ENCODE measurements at regions not wholly inside any gene's neighbourhood (a gene's known extent, or its start where the extent isn't known, plus 50 kb on each side); places are given as distances from the start of the nearest gene placed in this dataset.
"Not testable (repeated sequence)": the region's sequence is repeated elsewhere in the genome, so short reads cannot be mapped to it uniquely, and the experiment has no call there.

DNA sequence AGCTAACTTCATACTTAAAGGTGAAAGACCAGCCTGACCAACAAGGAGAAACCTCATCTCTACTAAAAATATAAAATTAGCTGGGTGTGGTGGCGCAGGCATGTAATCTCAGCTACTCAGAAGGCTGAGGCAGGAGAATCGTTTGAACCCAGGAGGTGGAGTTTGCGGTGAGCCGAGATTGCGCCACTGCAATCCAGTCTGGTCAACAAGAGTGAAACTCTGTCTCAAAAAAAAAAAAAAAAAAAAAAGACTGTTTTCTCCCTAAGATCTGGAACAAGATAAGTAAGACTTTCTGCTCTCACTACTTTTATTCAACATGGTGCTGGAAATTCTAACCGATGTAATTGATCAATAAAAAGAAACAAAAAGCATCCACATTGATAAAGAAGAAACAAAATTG lies 131.9 kb upstream of the GALNT2 start:
- H3K4me1 Mint-ChIP-seq; H3K9me3 Mint-ChIP-seq; H3K36me3 Mint-ChIP-seq (ENCODE audit: low read depth); DNase-seq; intact Hi-C loops (cut with micrococcal nuclease); H3K27ac Mint-ChIP-seq; H3K4me3 Mint-ChIP-seq: not testable (repeated sequence)
- H3K27me3 Mint-ChIP-seq: peaks cover 29% of the 10 kb centered on the region

DNA sequence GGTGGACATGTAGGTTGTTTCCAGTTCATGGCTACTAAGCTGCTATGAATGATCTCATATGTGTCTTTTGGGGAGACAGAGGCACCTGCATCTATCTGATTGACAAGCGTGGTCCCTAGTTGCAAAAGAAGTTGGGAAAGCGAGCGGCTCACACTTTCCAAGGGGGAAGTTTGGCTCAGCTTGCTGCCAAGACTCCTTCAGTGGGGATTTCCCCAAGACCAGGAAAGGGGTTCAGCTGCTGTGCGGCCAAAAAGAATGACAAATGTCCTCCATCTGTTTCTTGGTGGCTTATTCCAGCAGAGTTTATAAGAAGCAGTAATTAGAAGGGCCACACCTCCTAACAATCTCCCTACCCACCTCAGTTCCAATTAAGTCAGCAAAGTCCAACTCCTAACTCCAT lies 128.5 kb upstream of the GALNT2 start:
- Mint-ChIP-seq H3K4me3 (no peak overlapping the region), H3K27ac (no peak overlapping the region), H3K9me3 (no peaks in the 10 kb centered on the region), H3K36me3 (ENCODE audit: low read depth) (no peaks in the 10 kb centered on the region), H3K4me1 (no peaks in the 10 kb centered on the region), H3K27me3 (peaks cover 27% of the 10 kb centered on the region)
- intact Hi-C loops (cut with micrococcal nuclease): no loop called here
- no peak for DNase-seq

DNA sequence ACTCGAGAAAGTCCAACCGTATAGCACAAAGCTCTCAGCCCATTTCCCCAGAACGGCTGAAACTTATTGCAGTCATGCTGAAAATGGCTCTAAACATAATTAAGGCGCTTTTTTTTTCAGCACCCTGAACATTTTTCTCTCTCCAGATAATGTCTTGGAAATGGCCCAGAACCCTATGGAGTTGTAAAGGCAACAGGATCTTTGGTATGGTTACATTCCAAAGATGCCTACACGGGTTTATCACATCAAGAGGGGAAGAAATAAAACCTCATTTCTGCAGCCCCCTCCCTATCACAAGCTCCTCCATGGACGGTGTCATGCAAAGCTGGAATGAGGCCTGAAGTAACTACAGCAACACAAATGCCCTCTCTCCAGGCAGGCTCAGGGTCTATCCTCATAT lies 126.4 kb upstream of the GALNT2 start:
- no peaks in the 10 kb centered on the region for H3K4me1 Mint-ChIP-seq

DNA sequence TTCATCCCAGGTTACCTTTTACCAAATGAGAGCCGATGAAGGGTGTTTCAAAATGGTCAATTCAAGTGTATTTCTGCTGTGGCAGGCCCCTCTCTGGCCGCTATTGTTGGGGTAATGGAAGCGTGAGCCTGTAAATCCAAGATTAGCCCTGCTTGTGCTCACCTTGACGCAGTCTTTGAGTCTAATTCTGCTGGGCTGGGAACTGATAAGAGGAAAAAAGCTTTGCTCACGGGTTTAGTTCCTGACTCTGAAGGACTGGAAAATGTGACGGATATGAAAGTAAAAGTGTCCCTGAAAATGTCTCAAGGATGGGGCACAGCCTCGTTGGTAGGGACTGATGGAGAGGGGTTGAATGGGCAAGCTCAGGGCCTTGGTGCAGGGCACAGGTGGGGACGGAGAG lies 125.9 kb upstream of the GALNT2 start:
- intact Hi-C loops (cut with micrococcal nuclease): no loop called here
- Mint-ChIP-seq H3K27me3 (peaks cover 15% of the 10 kb centered on the region), H3K9me3 (no peaks in the 10 kb centered on the region), H3K36me3 (ENCODE audit: low read depth) (no peaks in the 10 kb centered on the region), H3K4me3 (no peak overlapping the region), H3K27ac (no peak overlapping the region), H3K4me1 (no peaks in the 10 kb centered on the region)
- no peak for DNase-seq

More for the DNA sequence above, 126.4 kb upstream of the GALNT2 start:
- peaks cover 15% of the 10 kb centered on the region for H3K27me3 Mint-ChIP-seq
- intact Hi-C loops (cut with micrococcal nuclease): no loop called here
- no peak for DNase-seq
- no peaks in the 10 kb centered on the region for H3K36me3 Mint-ChIP-seq (ENCODE audit: low read depth)
- no peak overlapping the region for H3K27ac Mint-ChIP-seq
- H3K9me3 Mint-ChIP-seq: no peaks in the 10 kb centered on the region
- no peak overlapping the region for H3K4me3 Mint-ChIP-seq

DNA sequence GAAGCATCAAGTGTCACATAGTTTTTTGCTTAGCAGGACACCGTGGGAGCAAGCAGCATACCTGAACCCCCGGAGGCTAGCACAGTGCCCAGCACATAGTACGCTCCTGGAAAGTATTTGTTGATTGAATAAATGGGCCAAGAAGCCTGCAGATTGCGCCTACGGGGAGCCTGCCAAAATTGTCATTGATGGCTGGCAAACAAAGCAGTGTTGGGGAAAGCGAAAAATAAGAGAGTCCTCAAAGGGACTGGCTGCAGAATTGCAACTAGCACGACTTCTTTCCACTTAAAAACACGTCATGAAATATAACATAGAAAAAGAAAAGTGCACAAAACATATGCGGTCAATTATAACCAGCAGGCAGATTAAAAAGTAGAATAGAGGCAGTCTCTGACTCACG lies 125.2 kb upstream of the GALNT2 start:
- intact Hi-C loops (cut with micrococcal nuclease): no loop called here
- Mint-ChIP-seq H3K27ac (no peak overlapping the region), H3K9me3 (no peaks in the 10 kb centered on the region), H3K4me1 (no peaks in the 10 kb centered on the region), H3K36me3 (ENCODE audit: low read depth) (no peaks in the 10 kb centered on the region), H3K27me3 (peaks cover 12% of the 10 kb centered on the region), H3K4me3 (no peak overlapping the region)
- DNase-seq: no peak

DNA sequence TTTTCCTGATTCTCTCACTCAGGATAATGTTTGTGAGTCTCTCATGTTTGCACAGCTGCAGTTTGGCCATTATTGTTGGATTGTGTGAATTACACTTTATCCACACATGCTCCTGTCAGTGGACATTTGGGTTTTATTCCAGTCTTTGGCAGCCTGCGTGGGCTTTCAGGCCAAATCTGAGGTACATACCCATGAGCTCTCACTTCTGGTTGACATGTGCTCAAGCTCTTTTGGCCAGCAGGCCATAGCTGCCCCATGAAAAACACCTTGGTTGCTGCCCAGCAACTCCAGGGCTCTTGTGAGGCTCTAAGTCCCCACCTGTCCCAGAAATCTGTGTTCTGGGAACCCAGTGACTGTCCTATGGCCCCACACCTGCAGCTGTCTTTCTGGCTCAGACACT lies 124.5 kb upstream of the GALNT2 start:
- intact Hi-C loops (cut with micrococcal nuclease): no loop called here
- H3K36me3 Mint-ChIP-seq (ENCODE audit: low read depth): no peaks in the 10 kb centered on the region
- no peak for DNase-seq

DNA sequence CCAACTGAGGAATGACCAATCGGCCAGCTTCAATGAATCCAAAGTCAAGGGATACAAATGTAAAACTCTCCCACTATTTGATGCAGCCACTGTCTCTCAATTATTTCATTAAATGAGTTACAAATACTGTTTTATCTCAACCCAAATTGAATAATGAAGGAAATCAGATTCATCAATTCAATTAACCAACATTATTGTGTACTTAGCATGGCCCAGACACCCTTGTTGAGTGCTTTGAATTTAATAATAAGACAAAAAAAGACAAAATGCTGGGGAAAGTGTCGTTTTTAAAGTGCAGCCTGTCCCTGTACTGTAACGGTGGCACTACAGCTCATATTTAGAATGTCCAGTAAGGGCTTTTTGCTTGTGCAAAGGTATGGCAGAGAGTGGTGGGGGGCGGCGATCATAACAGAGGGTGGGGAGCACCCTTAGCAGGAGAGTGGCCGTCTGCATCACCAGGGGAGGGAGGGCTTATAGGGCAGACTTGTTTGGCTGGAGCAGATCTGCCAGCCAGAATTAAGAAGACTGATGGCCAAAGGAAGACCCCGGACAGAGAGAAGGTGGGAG lies 123.8 kb upstream of the GALNT2 start:
- H3K36me3 Mint-ChIP-seq (ENCODE audit: low read depth): no peaks in the 10 kb centered on the region
- intact Hi-C loops (cut with micrococcal nuclease): no loop called here
- no peaks in the 10 kb centered on the region for H3K9me3 Mint-ChIP-seq
- no peak for DNase-seq
- no peak overlapping the region for H3K27ac Mint-ChIP-seq
- no peak overlapping the region for H3K4me3 Mint-ChIP-seq
- no peaks in the 10 kb centered on the region for H3K4me1 Mint-ChIP-seq
- H3K27me3 Mint-ChIP-seq: peaks cover 11% of the 10 kb centered on the region

More for the DNA sequence above, 124.5 kb upstream of the GALNT2 start:
- H3K9me3 Mint-ChIP-seq: no peaks in the 10 kb centered on the region
- no peak overlapping the region for H3K4me3 Mint-ChIP-seq
- H3K4me1 Mint-ChIP-seq: no peaks in the 10 kb centered on the region
- H3K27me3 Mint-ChIP-seq: peaks cover 12% of the 10 kb centered on the region
- no peak overlapping the region for H3K27ac Mint-ChIP-seq

DNA sequence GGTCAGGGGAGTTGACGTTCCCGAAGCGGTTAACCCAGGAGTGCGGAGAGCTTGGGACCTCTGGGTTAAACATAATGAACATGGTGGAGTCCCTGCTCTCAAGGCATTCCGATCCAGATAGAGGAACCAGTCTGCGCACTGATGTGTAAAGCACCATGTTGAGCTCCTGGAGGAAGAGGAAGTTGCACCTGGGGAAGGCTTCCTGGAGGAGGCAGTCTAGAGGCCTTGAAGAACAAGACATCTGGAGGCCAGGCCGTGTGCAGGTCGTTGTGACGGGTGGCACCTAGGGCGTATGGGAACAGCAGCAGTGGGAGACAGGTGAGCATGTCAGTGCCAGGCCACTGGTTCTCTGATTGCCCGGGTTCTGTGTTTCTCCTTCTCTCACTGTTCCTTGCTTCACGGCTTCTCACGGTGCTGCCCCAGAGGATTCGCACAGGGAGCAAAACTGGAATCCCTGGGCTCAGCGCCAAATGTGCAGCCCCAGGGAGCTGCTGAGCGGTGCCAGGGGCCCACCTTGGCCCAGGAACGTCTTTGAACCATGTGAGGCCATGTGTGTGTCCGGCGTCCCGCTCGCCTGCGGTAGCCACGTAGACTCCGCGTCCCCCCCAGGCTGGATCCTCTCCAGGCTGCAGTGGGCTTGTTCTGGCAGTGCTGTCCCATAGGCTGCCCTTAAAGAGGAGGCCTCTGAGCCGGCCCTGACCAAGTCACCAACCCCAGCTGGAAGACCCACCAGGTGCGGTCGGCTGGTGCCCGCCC lies 122.9 kb upstream of the GALNT2 start:
- Mint-ChIP-seq H3K27ac (no peak overlapping the region), H3K9me3 (no peaks in the 10 kb centered on the region), H3K4me1 (no peaks in the 10 kb centered on the region), H3K27me3 (peaks cover 10% of the 10 kb centered on the region), H3K4me3 (no peak overlapping the region), H3K36me3 (ENCODE audit: low read depth) (no peaks in the 10 kb centered on the region)
- DNase-seq: no peak
- intact Hi-C loops (cut with micrococcal nuclease): no loop called here

DNA sequence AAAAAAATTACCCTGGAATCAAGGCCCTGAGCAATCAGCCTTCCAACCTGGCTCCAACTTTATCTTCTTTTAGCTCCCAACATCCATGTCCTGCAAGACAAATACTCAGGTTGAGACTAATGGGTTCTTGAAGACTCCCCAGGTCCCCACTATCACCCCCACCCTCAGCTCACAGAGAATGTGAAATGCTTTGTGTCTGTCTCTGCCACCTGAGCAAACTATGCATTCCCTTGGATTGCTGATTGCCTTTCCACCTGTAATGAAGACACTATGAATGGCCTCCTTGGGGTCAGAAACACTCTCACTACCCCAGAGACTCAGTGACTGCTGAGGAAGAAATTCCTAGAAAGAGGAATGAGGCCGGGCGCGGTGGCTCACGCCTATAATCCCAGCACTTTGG lies 121.2 kb upstream of the GALNT2 start:
- H3K27me3 Mint-ChIP-seq: peaks cover 9% of the 10 kb centered on the region
- no peak overlapping the region for H3K4me3 Mint-ChIP-seq
- no peaks in the 10 kb centered on the region for H3K9me3 Mint-ChIP-seq
- H3K36me3 Mint-ChIP-seq (ENCODE audit: low read depth): no peaks in the 10 kb centered on the region
- H3K27ac Mint-ChIP-seq: no peak overlapping the region
- no peaks in the 10 kb centered on the region for H3K4me1 Mint-ChIP-seq
- intact Hi-C loops (cut with micrococcal nuclease): no loop called here
- no peak for DNase-seq

DNA sequence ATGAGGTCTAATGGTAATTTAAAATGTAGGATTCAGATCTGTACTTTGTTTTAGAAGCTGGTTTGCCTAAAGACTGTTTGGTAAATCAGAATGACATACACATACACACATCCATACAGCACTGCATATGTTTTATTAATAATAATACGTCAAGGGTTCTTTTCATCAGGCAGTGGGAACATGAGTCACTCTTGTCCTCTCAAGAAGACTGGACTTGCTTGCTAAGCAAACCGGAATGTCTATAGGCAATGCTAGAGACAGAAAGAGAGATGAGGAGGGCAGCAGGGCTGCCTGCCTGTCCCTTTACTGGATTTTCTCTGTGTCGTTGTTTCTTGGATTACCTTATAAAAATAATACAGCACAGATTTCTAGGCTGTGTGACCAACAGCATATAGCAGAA lies 119.1 kb upstream of the GALNT2 start:
- intact Hi-C loops (cut with micrococcal nuclease): no loop called here
- no peak for DNase-seq
- H3K4me1 Mint-ChIP-seq: no peaks in the 10 kb centered on the region
- no peaks in the 10 kb centered on the region for H3K36me3 Mint-ChIP-seq (ENCODE audit: low read depth)
- H3K27me3 Mint-ChIP-seq: peaks cover 11% of the 10 kb centered on the region
- no peaks in the 10 kb centered on the region for H3K9me3 Mint-ChIP-seq
- H3K4me3 Mint-ChIP-seq: no peak overlapping the region
- H3K27ac Mint-ChIP-seq: no peak overlapping the region

DNA sequence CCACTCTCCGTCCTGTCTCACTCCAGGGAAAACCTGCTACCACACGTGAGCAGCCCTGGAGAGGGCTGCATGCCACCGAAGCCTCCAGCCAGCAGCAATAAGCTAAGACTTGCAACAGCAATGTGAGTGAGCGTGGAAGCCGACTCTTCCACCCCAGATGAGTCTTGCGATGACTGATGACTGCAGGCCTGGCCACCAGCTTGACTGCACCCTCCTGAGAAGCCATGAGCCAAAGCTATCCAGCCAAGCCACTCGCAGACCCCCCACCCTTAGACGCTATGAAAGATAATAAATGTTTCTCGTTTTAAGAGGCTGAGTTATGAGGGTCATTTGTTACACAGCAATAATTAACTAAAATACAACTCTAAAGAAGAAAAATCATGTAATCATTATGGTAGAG lies 118.6 kb upstream of the GALNT2 start:
- Mint-ChIP-seq H3K27me3 (peaks cover 10% of the 10 kb centered on the region), H3K9me3 (no peaks in the 10 kb centered on the region), H3K27ac (no peak overlapping the region), H3K4me1 (peaks cover 2% of the 10 kb centered on the region), H3K36me3 (ENCODE audit: low read depth) (no peaks in the 10 kb centered on the region), H3K4me3 (no peak overlapping the region)
- intact Hi-C loops (cut with micrococcal nuclease): no loop called here
- no peak for DNase-seq

DNA sequence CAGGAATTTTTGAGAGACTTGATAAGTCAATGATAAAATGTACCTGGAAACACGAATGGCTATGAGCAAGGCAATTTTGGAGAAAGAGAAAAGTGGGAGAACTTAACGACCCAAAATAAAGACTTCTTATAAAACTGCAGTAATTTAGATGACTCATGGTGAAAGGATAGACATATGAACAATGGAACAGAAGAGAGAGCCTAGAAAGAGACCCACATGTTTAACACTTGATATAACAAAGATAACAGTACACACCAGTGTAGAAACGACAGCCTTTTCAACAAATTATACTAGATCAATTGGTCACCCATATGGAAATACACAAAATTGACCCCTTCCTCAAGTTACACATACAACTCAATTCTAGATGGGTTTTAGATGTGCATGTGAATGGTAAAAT lies 117.5 kb upstream of the GALNT2 start:
- intact Hi-C loops (cut with micrococcal nuclease): no loop called here
- no peaks in the 10 kb centered on the region for H3K36me3 Mint-ChIP-seq (ENCODE audit: low read depth)
- no peak overlapping the region for H3K4me3 Mint-ChIP-seq
- H3K4me1 Mint-ChIP-seq: peaks cover 9% of the 10 kb centered on the region
- H3K27ac Mint-ChIP-seq: no peak overlapping the region
- H3K9me3 Mint-ChIP-seq: no peaks in the 10 kb centered on the region
- no peak for DNase-seq
- peaks cover 10% of the 10 kb centered on the region for H3K27me3 Mint-ChIP-seq

DNA sequence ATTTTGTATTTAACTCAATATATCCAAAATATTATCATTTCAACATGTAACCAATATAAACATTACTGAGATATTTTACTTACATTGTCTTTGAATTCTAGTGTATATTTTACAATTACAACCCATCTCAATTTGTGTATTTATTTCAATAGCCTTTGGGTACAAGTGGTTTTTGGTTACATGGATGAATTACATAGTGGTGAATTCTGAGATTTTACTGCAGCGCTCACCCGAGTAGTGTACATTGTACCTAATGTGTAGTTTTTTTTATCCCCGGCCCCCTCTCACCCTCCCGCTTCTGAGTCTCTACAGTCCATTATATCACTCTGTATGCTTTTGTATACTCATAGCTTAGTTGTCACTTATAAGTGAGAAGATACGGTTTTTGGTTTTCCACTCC lies 117.0 kb upstream of the GALNT2 start:
- intact Hi-C loops (cut with micrococcal nuclease): no loop called here
- no peak for DNase-seq
- Mint-ChIP-seq H3K27ac (no peak overlapping the region), H3K4me1 (peaks cover 9% of the 10 kb centered on the region), H3K27me3 (peaks cover 10% of the 10 kb centered on the region), H3K36me3 (ENCODE audit: low read depth) (no peaks in the 10 kb centered on the region), H3K9me3 (no peaks in the 10 kb centered on the region), H3K4me3 (no peak overlapping the region)

DNA sequence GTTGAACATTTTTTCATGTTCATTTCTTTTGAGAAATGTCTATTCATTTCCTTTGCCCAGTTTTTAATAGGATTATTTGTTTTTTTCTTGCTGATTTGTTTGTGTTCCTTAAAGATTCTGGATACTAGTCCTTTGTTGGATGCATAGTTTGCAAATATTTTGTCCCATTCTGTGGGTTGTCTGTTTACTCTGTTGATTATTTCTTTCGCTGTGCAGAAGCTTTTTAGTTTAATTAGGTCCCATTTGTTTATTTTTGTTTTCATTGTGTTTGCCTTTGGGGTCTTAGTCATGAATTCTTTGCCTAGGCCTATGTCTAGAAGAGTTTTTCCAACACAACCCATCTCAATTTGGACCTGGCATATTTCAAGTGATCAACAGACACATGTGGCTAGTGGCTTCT lies 116.1 kb upstream of the GALNT2 start:
- Mint-ChIP-seq H3K36me3 (ENCODE audit: low read depth) (no peaks in the 10 kb centered on the region), H3K27ac (no peak overlapping the region), H3K4me3 (no peak overlapping the region), H3K27me3 (peaks cover 13% of the 10 kb centered on the region), H3K4me1 (peaks cover 9% of the 10 kb centered on the region), H3K9me3 (peaks cover 4% of the 10 kb centered on the region)
- no peak for DNase-seq
- intact Hi-C loops (cut with micrococcal nuclease): no loop called here

All from activated CD4-positive, alpha-beta T cell treated with anti-CD3 and anti-CD28 coated beads, Interleukin-2, amount 10 ng/mL, durations not matched to agents 24 days and 14 days (primary cell).